Progenitor cell of endocrine pancreas (in vitro differentiated cells): ENCODE measurements at regions not wholly inside any gene's neighbourhood (a gene's known extent, or its start where the extent isn't known, plus 50 kb on each side); places are given as distances from the start of the nearest gene placed in this dataset.

Source experiments
- DNase-seq: peaks from one replicate; pipeline ENCODE4 v3.0.0; 2021; ENCODE audit warnings: low spot score; ENCODE audit not compliant: unreplicated experiment
- H3K27ac Mint-ChIP-seq: 2 replicates; pipeline ENCODE4 v1.8.0; 2021; ENCODE audit warnings: mild to moderate bottlenecking, moderate library complexity, mixed read lengths
- H3K27me3 Mint-ChIP-seq: 2 replicates; pipeline ENCODE4 v1.8.0; 2021; ENCODE audit warnings: mixed read lengths
- H3K36me3 Mint-ChIP-seq: 2 replicates; pipeline ENCODE4 v1.8.0; 2022; ENCODE audit warnings: mixed read lengths; ENCODE audit not compliant: insufficient read depth
- H3K4me1 Mint-ChIP-seq: 2 replicates; pipeline ENCODE4 v1.8.0; 2021; ENCODE audit warnings: low read depth, mixed read lengths
- H3K4me3 Mint-ChIP-seq: 2 replicates; pipeline ENCODE4 v1.8.0; 2021; ENCODE audit warnings: low read depth, mild to moderate bottlenecking, moderate library complexity, mixed read lengths
- H3K9me3 Mint-ChIP-seq: 2 replicates; pipeline ENCODE4 v1.8.0; 2021; ENCODE audit warnings: low read depth, mixed read lengths
- CTCF ChIP-seq: fragments of 200-600 bp; sonication (generic); IDR thresholded peaks from one replicate; pipeline ENCODE4 v1.5.0; 2021; ENCODE audit warnings: antibody characterized with exemption, mild to moderate bottlenecking; ENCODE audit not compliant: unreplicated experiment

DNA sequence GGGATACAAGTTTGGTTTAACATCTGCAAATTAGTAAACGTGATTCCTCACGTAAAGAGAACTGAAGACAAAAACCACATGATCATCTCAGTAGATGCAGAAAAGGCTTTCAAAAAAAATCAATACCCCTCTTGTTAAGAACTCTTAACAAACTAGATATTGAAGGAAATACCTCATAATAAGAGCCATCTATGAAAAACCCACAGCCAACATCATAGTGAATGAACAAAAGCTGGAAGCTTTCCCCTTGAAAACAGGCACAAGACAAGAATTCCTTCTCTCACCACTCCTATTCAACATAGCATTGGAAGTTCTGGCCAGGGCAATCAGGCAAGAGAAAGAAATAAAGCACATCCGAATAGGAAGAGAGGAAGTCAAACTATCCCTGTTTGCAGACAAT lies 160.5 kb downstream of the CSNK2A3 start:
- no peak for TF ChIP-seq CTCF
- no peak for DNase-seq
- H3K36me3 Mint-ChIP-seq, result no peaks in the 10 kb centered on the region
- H3K27me3 Mint-ChIP-seq, result no peaks in the 10 kb centered on the region
- no peaks in the 10 kb centered on the region for H3K4me1 Mint-ChIP-seq
- H3K9me3 Mint-ChIP-seq, result peaks cover 27% of the 10 kb centered on the region
- no peak overlapping the region for H3K27ac Mint-ChIP-seq
- H3K4me3 Mint-ChIP-seq, result no peak overlapping the region

DNA sequence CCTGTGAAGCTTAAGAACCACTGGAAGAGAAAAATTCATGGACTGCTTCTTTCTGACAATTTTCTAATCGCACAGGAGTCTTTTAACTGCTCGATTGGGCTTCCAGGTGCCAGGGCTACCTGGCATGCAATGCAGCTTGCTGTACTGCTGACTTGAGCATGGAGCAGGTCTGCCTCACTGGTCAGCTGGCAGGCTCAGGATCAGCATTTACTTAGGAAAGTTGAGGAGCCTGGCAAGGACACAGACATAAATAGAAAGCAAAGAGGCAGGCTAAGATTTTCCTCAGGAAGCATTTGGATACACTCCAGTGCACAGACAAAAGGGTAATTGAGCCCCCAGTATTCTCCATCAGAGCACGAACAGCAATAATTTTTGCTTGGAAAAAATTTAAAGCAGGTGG lies 163.5 kb downstream of the CSNK2A3 start:
- Mint-ChIP-seq H3K27ac (no peak overlapping the region), H3K4me1 (peaks cover 2% of the 10 kb centered on the region), H3K36me3 (no peaks in the 10 kb centered on the region), H3K4me3 (no peak overlapping the region), H3K27me3 (no peaks in the 10 kb centered on the region), H3K9me3 (peaks cover 26% of the 10 kb centered on the region)
- DNase-seq, result no peak
- TF ChIP-seq CTCF, result no peak

DNA sequence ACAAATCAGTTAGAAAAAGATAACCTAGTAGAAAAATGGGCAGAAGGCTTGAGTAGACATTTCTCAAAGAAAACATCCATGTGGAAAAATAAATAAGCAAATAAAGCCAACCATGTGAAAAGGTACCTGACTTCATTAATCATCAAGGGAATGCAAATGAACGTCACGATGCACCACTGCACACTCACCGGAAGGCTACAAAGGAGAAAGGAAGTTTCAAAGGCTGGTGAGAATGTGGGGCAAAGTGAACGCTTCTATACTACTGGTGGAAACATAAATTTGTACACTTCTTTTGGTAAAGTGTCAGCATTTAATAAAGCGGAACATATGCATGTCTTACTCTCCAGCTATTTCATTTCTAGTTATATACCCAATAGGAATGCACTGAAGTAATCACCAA lies 166.8 kb downstream of the CSNK2A3 start:
- Mint-ChIP-seq H3K36me3 (no peaks in the 10 kb centered on the region), H3K4me3 (no peak overlapping the region), H3K4me1 (peaks cover 2% of the 10 kb centered on the region), H3K27me3 (peaks cover 11% of the 10 kb centered on the region), H3K27ac (no peak overlapping the region), H3K9me3 (peaks cover 9% of the 10 kb centered on the region)
- no peak for TF ChIP-seq CTCF
- DNase-seq, result no peak

GRCh38 chr11:11182261-11182660 lies 170.8 kb downstream of the CSNK2A3 start:
- H3K9me3 Mint-ChIP-seq, result no peaks in the 10 kb centered on the region
- peaks cover 11% of the 10 kb centered on the region for H3K27me3 Mint-ChIP-seq
- no peak for TF ChIP-seq CTCF
- no peak overlapping the region for H3K4me3 Mint-ChIP-seq
- H3K36me3 Mint-ChIP-seq, result no peaks in the 10 kb centered on the region
- no peak for DNase-seq
- peaks cover 13% of the 10 kb centered on the region for H3K4me1 Mint-ChIP-seq
- no peak overlapping the region for H3K27ac Mint-ChIP-seq

DNA sequence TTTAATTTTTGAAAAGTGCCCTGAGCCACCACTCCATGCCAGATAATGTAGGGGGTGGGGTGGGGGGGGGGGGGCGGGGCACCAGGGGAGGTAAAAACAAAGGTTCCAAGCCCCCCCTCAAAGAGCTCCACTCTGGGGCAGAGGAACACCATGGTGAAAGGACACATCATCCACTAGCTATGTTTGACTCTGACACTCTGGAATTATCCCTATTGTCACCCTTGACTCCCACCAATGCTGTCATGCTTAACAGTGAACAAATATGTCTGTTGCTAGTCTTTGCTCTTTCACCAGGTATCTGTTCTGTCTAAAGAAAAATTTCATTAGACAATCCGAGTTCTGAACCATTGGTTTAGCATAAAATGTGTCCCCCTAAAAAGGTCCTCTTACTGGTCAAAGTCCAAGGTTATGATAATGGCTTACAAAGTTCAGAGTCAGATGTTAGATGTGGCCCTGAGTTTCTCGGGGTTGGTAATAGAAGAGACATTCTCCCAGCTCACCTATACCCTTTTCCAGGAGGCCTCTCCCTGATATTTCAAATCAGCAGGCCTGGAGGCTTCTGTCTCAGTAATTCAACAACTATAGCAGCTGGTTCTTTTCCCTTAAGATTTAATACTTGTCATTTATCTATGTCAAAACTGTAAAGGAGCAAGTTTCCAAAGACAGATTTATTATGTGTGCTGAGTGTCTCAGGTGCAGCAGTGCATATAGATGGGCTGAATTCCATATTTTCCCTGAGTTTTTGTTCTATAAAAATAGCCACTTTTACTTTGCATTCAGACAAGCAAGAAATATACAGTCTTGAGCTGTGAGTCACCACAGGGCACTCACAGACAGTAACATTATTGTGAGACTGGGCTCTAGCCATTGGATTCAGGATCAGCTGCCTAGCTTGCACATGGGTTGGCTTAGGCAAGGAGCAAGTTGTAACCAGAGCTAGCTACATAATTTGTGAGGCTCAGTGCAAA lies 174.1 kb downstream of the CSNK2A3 start:
- Mint-ChIP-seq H3K4me1 (peaks cover 10% of the 10 kb centered on the region), H3K27ac (peak overlapping the region; percentile 74), H3K36me3 (no peaks in the 10 kb centered on the region), H3K27me3 (peaks cover 16% of the 10 kb centered on the region), H3K9me3 (no peaks in the 10 kb centered on the region), H3K4me3 (no peak overlapping the region)
- no peak for DNase-seq
- no peak for TF ChIP-seq CTCF
